Liver (tissue), 8 donors: ENCODE measurements at regions not wholly inside any gene's neighbourhood (a gene's known extent, or its start where the extent isn't known, plus 50 kb on each side); places are given as distances from the start of the nearest gene placed in this dataset.

Source experiments
- DNase-seq: peaks from one replicate; pipeline ENCODE4 v3.0.0-alpha.2; 2017; ENCODE audit warnings: low spot score
- H3K27ac ChIP-seq, 2 donors: one replicate each; pipeline ENCODE4 v1.7.0; 2013; ENCODE audit warnings: inconsistent platforms in 2 of 2, low read length in 2 of 2, control low read depth in 1 of 2, low read depth in 1 of 2, mild to moderate bottlenecking in 1 of 2
- H3K27me3 ChIP-seq, 4 donors: one replicate each; pipeline versions ENCODE4 v1.6.1 to v1.7.0; 2013; ENCODE audit warnings: low read length in 3 of 4, inconsistent platforms in 1 of 4, mild to moderate bottlenecking in 1 of 4, moderate library complexity in 1 of 4; ENCODE audit not compliant: control insufficient read depth in 4 of 4, insufficient read depth in 4 of 4
- H3K36me3 ChIP-seq, 4 donors: one replicate each; pipeline versions ENCODE4 v1.6.1 to v1.7.0; 2013; ENCODE audit warnings: low read length in 3 of 4, mild to moderate bottlenecking in 3 of 4, low read depth in 1 of 4, moderate library complexity in 1 of 4; ENCODE audit not compliant: control insufficient read depth in 4 of 4, insufficient read depth in 3 of 4
- H3K4me1 ChIP-seq, 4 donors: one replicate each; pipeline versions ENCODE4 v1.6.1 to v1.7.0; 2013; ENCODE audit warnings: low read length in 3 of 4, mild to moderate bottlenecking in 3 of 4, moderate library complexity in 1 of 4; ENCODE audit not compliant: control insufficient read depth in 4 of 4, insufficient read depth in 4 of 4
- H3K4me3 ChIP-seq, 3 donors: one replicate each; pipeline versions ENCODE4 v1.6.1 to v1.7.0; 2013; ENCODE audit warnings: low read length in 3 of 3, control low read depth in 1 of 3, low read depth in 1 of 3, mild to moderate bottlenecking in 1 of 3
- H3K9ac ChIP-seq, 2 donors: one replicate each; pipeline ENCODE4 v1.7.0; 2013; ENCODE audit warnings: low read length in 2 of 2, mild to moderate bottlenecking in 2 of 2, moderate library complexity in 2 of 2, control low read depth in 1 of 2, low read depth in 1 of 2
- H3K9me3 ChIP-seq, 4 donors: one replicate each; pipeline versions ENCODE4 v1.6.1 to v1.7.0; 2013; ENCODE audit warnings: low read length in 3 of 4; ENCODE audit not compliant: control insufficient read depth in 4 of 4
- EGR1 ChIP-seq, 2 donors: IDR thresholded peaks; 2 replicates each; pipeline ENCODE4 v1.6.1; 2016 to 2018; ENCODE audit warnings: antibody characterized with exemption in 2 of 2, low read depth in 2 of 2
- FOXA1 ChIP-seq: IDR thresholded peaks from 2 replicates; pipeline ENCODE4 v1.6.1; 2016; ENCODE audit warnings: antibody characterized with exemption
- FOXA2 ChIP-seq: IDR thresholded peaks from 2 replicates; pipeline ENCODE4 v1.6.1; 2016; ENCODE audit warnings: antibody characterized with exemption
- HNF4A ChIP-seq, 2 donors: conservative IDR thresholded peaks; 2 replicates each; pipeline ENCODE4 v1.6.1; 2016; ENCODE audit warnings: antibody characterized with exemption in 2 of 2, mild to moderate bottlenecking in 2 of 2
- HNF4G ChIP-seq: IDR thresholded peaks from 2 replicates; pipeline ENCODE4 v1.6.1; 2016; ENCODE audit warnings: antibody characterized with exemption
- NR2F2 ChIP-seq: IDR thresholded peaks from 2 replicates; pipeline ENCODE4 v1.6.1; 2016; ENCODE audit warnings: antibody characterized with exemption
- RAD21 ChIP-seq, 2 donors: IDR thresholded peaks; 2 replicates each; pipeline ENCODE4 v1.6.1; 2016; ENCODE audit warnings: antibody characterized with exemption in 2 of 2, mild to moderate bottlenecking in 2 of 2
- YY1 ChIP-seq: IDR thresholded peaks from 2 replicates; pipeline ENCODE4 v1.6.1; 2016; ENCODE audit warnings: antibody characterized with exemption, mild to moderate bottlenecking
- WGBS: extraction: QIAGEN DNeasy Blood & Tissue Kit; methylation state at CpG from one replicate; pipeline ENCODE4 v1.1.7; 2013; 5-methylcytosine and 5-hydroxymethylcytosine counted together
- TF ChIP-seq, protein P1 (sequence below): IDR thresholded peaks from 2 replicates; pipeline ENCODE4 v1.6.1; 2016; ENCODE audit warnings: antibody characterized with exemption, mild to moderate bottlenecking
- TF ChIP-seq, protein P2 (sequence below): IDR thresholded peaks from 2 replicates; pipeline ENCODE4 v1.6.1; 2016; ENCODE audit warnings: antibody characterized with exemption
- TF ChIP-seq, protein P3 (sequence below): IDR thresholded peaks from 2 replicates; pipeline ENCODE4 v1.6.1; 2016; ENCODE audit warnings: antibody characterized with exemption
- TF ChIP-seq, protein P4 (sequence below): fragments of 150-350 bp; IDR thresholded peaks from 2 replicates; pipeline ENCODE4 v1.5.1; 2017; ENCODE audit warnings: improper control_type of control experiment, low read depth, low read length; ENCODE audit not compliant: missing input control
- donor health status: healthy.
- donor health status: healthy.
- donor health status: healthy.
- donor health status: healthy.
- donor health status: healthy.

DNA sequence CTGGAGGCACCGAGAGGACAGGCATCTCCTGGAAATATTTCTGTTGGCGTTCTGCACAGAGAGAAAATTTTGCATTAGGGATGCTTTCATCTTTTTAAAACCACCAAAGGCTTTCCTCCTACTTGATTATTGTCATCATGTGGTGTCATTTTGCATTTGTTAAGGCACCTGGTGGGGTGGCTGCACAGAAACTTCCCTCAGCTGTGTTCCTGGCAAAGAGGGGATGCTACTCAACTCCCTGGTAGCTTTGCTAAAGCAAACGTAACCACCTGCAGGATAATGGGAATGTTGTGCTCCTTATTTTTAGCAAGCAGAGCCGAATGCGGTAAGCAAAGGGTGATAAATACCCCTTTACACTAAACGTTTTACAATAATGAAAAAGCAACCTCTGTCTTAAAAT lies 229.8 kb downstream of the STIM2 start (continued):
- TF ChIP-seq, protein P1, sequence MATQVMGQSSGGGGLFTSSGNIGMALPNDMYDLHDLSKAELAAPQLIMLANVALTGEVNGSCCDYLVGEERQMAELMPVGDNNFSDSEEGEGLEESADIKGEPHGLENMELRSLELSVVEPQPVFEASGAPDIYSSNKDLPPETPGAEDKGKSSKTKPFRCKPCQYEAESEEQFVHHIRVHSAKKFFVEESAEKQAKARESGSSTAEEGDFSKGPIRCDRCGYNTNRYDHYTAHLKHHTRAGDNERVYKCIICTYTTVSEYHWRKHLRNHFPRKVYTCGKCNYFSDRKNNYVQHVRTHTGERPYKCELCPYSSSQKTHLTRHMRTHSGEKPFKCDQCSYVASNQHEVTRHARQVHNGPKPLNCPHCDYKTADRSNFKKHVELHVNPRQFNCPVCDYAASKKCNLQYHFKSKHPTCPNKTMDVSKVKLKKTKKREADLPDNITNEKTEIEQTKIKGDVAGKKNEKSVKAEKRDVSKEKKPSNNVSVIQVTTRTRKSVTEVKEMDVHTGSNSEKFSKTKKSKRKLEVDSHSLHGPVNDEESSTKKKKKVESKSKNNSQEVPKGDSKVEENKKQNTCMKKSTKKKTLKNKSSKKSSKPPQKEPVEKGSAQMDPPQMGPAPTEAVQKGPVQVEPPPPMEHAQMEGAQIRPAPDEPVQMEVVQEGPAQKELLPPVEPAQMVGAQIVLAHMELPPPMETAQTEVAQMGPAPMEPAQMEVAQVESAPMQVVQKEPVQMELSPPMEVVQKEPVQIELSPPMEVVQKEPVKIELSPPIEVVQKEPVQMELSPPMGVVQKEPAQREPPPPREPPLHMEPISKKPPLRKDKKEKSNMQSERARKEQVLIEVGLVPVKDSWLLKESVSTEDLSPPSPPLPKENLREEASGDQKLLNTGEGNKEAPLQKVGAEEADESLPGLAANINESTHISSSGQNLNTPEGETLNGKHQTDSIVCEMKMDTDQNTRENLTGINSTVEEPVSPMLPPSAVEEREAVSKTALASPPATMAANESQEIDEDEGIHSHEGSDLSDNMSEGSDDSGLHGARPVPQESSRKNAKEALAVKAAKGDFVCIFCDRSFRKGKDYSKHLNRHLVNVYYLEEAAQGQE, result no peak
- TF ChIP-seq, protein P2, sequence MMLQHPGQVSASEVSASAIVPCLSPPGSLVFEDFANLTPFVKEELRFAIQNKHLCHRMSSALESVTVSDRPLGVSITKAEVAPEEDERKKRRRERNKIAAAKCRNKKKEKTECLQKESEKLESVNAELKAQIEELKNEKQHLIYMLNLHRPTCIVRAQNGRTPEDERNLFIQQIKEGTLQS, result no peak
- no peak for TF ChIP-seq RAD21 (IDR thresholded peaks at IDR 0.05)
- no peak for TF ChIP-seq HNF4G
- TF ChIP-seq, protein P3, sequence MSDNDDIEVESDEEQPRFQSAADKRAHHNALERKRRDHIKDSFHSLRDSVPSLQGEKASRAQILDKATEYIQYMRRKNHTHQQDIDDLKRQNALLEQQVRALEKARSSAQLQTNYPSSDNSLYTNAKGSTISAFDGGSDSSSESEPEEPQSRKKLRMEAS, result no peak
- TF ChIP-seq FOXA2, result no peak
- TF ChIP-seq NR2F2, result no peak

DNA sequence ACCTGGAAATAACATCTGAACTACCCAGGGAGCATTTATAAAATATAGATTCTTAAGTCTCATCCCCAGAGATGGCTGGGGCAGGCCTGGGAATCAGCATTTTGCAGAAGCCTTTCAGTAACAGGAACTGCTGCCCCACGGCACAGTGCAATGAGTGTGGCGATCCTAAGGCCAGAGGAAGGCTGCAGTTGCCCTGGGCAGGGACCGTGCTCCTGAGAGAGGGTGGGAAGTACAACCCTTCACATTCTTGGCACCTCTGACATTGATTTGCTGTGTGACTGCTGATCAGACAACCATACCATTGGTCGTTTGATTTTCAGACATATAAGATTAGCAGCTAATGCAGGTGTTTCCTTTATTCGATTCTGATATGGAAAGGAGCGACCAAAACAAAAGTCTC lies 233.6 kb downstream of the STIM2 start:
- WGBS, result 86% methylated on average over 6 of the region's 6 CpGs
- TF ChIP-seq EGR1 (IDR thresholded peaks at IDR 0.05; ENCODE audit: low read depth in 2 of 2) (no peak), YY1 (no peak), FOXA1 (no peak)
- TF ChIP-seq, protein P1, result no peak
- no peaks in the 10 kb centered on the region for H3K9me3 ChIP-seq
- H3K27ac ChIP-seq, result no peak overlapping the region
- no peak overlapping the region for H3K9ac ChIP-seq
- H3K4me3 ChIP-seq, result no peak overlapping the region
- H3K4me1 ChIP-seq, result no peaks in the 10 kb centered on the region
- peaks cover 0 to 8% (median 1%) of the 10 kb centered on the region in 4 donors for H3K27me3 ChIP-seq
- H3K36me3 ChIP-seq, result no peaks in the 10 kb centered on the region
- no peak for DNase-seq

DNA sequence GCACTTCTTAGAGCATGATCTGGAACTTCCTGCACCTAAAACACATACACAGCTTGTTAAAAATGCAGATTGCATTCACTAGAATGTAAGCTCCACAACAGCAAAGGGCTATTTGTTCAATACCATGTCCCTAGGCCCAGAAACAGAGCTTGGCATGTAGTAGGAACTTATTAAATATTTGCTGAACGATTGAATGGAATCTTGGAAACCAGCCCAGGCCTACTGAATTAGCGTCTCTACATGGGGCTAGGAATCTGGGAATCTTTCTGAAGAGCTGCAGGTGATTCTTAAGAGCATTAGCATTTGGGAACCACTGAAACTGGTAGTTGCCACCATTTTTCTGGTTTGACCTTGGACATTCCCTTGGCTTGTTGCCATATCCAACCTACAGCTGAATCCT lies 234.1 kb downstream of the STIM2 start:
- TF ChIP-seq HNF4A (conservative IDR thresholded peaks at IDR 0.05) (no peak), FOXA2 (no peak), EGR1 (IDR thresholded peaks at IDR 0.05; ENCODE audit: low read depth in 2 of 2) (no peak)
- TF ChIP-seq, protein P4, sequence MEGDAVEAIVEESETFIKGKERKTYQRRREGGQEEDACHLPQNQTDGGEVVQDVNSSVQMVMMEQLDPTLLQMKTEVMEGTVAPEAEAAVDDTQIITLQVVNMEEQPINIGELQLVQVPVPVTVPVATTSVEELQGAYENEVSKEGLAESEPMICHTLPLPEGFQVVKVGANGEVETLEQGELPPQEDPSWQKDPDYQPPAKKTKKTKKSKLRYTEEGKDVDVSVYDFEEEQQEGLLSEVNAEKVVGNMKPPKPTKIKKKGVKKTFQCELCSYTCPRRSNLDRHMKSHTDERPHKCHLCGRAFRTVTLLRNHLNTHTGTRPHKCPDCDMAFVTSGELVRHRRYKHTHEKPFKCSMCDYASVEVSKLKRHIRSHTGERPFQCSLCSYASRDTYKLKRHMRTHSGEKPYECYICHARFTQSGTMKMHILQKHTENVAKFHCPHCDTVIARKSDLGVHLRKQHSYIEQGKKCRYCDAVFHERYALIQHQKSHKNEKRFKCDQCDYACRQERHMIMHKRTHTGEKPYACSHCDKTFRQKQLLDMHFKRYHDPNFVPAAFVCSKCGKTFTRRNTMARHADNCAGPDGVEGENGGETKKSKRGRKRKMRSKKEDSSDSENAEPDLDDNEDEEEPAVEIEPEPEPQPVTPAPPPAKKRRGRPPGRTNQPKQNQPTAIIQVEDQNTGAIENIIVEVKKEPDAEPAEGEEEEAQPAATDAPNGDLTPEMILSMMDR, result no peak
- TF ChIP-seq, protein P2, result no peak
- H3K36me3 ChIP-seq, result no peaks in the 10 kb centered on the region
- peaks cover 0 to 8% (median 1%) of the 10 kb centered on the region in 4 donors for H3K27me3 ChIP-seq
- H3K27ac ChIP-seq, result no peak overlapping the region
- no peak overlapping the region for H3K9ac ChIP-seq
- no peak for DNase-seq
- WGBS, result 22% methylated on average over 2 of the region's 2 CpGs
- H3K9me3 ChIP-seq, result no peaks in the 10 kb centered on the region
- H3K4me1 ChIP-seq, result no peaks in the 10 kb centered on the region
- no peak overlapping the region for H3K4me3 ChIP-seq
